HG02610 (cell line): ENCODE measurements at regions not wholly inside any gene's neighbourhood (a gene's known extent, or its start where the extent isn't known, plus 50 kb on each side); places are given as distances from the start of the nearest gene placed in this dataset.
"Not testable (repeated sequence)": the region's sequence is repeated elsewhere in the genome, so short reads cannot be mapped to it uniquely, and the experiment has no call there.

ENCODE experiments used
- ATAC-seq: cut with Tn5 transposase; IDR thresholded peaks from one replicate; pipeline ENCODE4 v1.9.1; 2021; ENCODE audit warnings: mild to moderate bottlenecking, moderate library complexity; ENCODE audit not compliant: unreplicated experiment

DNA sequence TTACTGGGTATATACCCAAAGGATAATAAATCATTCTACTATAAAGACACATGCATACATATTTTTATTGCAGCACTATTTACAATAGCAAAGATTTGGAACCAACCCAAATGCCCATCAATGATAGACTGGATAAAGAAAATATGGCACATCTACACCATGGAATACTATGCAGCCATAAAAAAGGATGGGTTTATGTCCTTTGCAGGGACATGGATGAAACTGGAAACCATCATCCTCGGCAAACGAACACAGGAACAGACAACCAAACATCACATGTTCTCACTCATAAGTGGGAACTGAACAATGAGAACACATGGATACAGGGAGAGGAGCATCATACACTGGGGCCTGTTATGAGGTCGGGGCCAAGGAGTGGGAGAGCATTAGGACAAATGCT is 665.0 kb upstream of the KCNMB2 start:
- not testable (repeated sequence) for ATAC-seq

DNA sequence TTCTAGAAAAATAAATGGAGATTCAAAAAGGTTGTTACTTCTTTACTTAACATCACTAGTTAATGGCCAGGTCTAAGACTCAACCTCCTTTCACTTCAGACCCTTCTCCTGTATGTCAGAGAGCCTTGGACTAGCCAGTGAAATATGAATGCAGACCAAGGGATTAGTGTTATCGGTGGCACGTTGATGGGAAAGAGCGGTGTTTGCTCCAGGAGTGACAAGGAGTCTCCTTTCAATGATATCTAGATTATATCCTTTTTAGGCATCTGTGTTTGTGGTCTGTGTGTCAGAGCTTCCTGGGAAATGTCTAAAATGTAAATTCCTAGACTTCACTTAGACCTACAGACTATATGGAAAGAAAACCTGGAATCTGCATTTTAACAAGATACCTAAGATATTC is 658.0 kb upstream of the KCNMB2 start:
- no peak for ATAC-seq

DNA sequence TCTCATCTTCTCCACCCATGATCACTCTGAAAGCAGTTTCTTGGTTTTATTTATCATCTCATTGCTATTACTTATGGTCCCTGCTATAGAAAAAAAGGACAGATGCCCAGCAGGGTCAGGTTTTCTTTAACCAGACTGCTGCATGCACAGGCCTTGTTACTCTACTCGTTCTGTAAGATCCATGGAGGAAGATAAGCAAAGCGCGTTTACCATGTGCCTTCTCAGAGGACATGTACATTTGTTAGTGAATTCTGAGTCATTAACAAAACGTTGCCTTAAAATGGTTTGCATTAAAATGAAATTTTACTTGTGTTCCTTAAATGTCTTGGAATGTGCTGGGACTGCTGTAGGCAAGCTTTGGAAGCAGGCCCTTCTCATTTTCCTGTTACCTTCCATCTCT is 657.3 kb upstream of the KCNMB2 start:
- ATAC-seq = no peak

DNA sequence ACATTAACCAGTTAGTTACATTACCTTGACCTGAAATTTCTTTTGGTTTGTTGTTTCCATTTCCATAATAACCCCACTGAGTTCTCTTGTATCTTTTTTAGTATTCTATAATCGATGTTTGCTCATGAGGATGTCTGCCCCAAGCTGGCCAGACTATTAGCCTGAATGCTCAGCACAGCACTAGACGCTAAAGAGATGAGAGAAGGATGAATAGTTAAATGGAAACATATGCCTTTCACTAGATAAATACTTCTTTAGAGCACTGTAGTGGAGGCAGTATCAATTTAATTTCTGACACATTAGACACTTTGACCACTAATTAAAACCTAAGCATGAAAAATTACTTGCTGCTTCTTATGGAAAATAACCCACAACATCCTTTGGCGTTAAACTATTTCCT is 654.9 kb upstream of the KCNMB2 start:
- no peak for ATAC-seq

DNA sequence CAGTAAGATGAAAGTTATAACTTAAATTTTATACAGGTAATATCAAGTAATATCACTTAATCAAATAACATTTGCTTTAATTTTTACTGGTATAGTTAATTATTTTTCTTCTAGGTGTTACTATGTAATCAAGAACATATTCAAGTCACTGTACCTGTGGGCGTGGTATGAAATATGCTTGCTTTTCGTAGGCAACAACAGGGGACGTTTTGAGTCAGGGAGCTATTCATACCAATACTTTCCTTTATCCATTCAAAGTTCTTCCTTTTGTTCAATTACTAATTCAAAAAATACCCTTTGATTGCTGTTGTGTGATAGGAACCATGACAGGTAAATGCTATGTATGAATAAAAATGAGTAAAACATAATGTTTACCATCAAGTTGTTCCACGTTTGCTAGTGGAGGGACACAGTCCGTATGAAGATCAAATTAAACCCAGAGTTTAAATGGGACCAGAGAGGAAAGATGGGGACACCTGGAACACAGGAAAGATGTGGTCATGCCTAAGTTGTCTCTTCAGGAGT is 654.0 kb upstream of the KCNMB2 start:
- ATAC-seq = no peak

DNA sequence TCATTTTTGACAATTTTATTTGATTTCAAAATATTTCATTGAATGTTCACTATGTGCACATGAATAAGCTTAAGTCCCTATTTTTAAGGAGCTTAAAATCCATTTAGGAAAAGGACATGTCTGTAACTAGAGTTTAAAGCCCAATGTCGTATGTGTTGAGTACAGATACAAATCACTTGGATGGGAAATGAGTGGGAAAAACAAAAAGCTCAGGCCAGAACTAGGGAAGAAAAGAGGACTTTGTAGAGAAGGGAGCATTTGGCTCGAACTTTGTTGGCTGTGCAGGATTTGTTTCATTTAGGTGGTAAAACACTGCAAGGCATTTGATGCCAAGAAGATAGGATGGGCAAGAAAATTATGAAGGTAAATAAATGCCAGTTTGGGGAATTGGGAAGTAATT is 653.1 kb upstream of the KCNMB2 start:
- ATAC-seq = no peak

DNA sequence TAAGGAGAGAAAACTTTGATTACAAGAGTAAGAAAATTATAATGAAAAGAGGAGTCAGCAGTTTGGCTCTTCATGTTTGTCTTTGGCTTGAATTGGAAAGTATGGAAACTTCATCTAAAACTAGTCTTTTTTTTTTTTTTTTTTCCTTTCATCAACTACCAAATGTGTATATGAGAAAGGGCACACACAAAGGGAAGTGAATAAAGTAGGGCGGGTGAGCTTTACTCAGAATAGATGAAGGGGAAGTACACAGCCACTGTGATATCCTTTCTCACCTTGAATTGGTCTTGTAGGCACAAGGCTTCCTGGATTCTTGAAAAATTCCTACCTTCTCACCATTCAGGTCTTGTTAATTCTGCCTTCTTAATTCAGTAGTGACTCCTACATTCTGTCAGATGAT is 652.3 kb upstream of the KCNMB2 start:
- ATAC-seq = peak; percentile 45

DNA sequence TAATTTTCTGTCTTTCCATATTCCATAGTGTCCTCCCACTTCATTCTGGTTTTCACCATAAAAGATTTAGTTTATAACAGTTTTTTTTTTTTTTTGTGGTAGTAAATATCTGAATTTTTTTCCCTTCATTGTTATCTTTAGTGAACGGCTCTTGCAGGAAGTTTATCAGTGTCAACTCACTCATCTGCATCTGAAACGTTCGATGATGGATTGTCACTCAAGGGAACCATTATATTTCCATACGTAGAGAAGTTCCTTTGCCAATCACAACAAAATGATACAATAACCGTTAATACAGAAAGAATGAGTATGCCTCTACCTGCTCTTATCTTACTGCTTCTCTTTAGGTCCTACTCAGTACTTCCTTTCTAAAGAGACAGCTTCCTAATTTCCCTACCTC is 651.2 kb upstream of the KCNMB2 start:
- ATAC-seq = no peak

DNA sequence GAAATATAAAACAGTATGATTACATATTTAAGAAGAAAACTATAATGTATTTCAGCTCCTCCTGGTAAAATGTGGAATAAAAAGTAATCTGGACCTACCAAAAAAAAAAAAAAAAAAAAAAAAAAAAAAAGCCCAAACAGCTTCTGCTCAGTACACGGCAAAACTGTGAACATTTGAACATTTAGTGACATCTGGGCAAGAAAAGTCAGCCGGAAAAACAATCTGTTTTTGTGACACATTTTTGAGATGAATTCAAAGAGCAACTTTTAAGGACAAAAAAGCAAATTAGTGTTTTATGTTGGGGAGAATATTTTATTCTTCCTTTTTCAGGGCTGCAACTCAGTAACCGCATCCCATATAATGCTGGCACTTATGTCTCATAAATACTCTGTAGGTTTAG is 649.7 kb upstream of the KCNMB2 start:
- ATAC-seq = no peak

DNA sequence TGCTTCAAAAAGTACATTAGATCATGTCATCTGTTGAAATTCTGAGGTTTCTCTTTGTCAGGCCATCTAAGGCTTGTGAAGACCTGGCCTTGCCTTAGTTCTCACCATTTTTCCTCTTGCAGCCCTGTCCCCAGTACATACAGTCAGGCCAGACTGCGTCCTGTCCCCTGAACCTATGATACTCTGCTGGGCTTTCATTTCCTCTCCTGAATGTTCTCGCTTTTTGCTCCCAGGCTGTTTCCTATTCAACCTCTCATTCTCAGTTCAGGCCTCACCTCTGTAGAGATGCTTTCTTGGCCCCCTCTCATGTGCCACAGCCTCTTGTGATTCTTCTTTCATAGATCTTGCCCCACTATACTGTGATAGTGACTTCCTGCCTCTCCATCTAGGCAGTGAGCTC is 648.8 kb upstream of the KCNMB2 start:
- no peak for ATAC-seq

DNA sequence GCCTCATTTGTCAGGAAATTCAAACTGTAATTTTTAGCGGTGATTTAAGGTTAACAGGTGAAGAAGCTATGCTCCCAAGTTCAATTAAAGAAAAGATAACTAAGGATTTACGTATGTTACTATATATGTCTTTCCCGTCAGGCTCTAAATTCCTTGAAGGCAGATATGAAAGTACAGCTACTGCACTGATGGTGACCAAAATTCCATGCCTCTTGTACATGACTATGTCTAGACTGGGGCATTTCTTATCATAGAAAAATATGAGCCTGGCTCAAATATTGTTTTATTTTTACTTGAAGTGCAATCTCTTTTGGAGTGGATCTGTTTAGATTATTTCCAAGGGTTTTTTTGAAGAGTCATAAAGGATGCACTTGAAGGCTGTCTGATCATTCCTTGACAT is 647.1 kb upstream of the KCNMB2 start:
- ATAC-seq = no peak

DNA sequence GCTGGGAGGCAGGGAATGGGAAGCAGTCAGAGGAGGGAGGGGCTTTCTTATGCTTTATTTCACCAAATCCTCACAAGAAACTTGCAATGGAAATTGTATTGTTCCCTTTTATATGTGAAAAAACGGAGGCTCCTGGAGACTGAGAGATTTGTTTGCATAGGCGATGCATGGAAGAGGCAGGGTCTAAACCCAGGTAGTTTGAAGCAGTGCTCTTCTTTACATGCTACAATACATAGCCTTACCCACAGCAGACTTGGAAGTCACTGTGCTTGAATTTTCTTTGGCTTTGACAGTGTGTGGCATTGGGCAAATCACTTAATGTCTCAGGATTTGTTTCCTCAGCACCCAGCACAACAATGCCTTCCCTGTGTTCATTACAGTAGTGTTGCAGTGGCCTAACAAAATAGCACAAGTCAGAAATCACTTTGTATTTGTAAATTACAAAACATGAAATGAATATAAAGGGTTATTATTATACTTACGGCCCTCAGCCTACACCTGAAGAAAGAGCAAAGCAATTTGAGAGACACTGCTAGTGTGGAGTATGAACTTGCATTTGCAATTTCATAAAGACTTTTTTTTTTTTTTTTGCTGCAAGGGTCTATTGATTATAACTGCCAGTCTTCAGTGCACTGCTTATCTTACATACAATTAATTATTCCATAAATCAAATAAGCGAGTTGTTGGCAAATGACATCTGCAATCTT is 646.4 kb upstream of the KCNMB2 start:
- no peak for ATAC-seq

DNA sequence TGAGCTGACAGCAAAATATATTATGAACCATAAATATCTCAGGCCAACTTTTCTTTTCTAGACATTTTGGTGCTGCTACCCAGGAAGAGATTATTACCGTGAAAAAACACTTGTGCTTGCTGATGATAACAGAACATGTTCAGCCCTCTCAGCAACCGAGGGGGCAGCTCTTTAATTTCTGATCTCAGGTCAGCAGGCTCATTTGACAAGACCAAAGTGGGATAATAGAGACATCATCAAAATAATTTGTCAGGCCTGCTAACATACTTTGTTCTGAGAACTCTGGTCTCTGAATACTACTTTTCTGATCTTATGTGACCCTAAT is 645.9 kb upstream of the KCNMB2 start:
- ATAC-seq = no peak

DNA sequence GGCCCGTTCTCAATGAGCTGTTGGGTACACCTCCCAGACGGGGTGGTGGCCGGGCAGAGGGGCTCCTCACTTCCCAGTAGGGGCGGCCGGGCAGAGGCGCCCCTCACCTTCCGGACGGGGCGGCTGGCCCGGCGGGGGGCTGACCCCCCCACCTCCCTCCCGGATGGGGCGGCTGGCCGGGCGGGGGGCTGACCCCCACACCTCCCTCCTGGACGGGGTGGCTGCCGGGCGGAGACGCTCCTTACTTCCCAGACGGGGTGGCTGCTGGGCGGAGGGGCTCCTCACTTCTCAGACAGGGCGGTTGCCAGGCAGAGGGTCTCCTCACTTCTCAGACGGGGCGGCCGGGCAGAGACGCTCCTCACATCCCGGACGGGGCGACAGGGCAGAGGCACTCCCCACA is 644.7 kb upstream of the KCNMB2 start:
- not testable (repeated sequence) for ATAC-seq

DNA sequence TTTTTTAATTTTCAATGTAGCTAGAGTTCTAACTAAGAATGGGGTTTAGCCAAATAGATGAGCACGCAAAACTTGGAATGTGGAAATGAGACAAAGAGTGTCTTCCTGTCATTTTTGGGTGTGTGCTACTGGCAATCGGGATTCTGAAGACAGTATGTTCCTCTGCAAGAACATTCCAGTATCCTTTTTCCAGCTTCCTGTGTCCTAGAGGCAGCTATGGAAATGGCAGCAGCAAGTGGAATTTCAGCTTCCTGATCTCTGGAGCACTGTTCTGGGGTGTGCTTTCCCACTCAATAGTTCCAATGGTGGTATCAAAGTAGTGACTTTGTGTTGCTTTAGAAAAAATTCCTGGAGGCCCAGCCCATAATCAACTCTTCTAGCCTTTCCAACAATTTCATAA is 642.9 kb upstream of the KCNMB2 start:
- ATAC-seq = no peak

DNA sequence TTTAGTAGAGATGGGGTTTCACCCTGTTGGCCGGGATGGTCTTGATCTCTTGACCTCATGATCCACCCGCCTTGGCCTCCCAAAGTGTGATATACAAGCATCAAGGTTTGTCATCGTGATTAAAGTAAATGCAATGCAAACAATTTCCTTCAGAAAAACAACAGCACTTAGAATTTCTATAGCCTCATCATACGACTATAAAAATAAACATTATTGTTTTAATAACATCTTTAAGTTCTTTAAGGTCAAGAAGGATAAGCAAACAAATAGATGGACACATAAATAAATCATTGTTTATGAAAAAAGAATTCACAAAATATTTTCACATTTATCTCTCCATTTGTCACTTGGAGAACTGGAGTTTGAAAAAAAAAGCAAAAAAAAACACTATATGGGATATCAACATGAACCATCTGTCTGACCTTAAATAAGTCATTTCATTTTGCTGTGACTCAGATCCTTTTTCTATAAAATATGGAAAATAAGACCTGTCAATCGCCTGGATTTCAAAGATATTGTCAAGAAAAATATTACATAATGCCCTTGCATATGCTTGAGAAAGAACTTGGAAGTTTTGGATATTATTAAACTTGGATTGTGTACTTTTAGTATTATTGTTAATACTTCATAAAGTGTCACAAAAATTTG is 642.0 kb upstream of the KCNMB2 start:
- ATAC-seq = no peak

DNA sequence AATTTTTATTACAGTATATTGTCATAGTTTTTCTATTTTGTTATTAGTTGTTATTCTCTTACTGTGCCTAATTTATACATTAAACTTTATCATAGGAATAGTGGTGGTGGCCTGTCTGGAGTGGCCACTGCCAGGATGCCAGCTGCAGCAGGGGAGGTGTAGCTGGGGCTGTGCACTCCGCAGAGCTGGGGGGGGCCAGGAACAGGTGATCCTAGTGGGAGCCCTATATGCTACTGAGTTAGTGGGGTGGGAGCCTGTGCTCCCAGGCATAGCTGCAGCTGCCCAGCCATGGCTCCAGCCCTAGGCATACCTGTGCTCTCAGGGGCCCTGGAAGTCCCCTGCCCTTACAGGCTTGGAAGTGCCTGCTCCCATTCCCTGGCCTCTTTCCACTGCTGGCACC is 638.1 kb upstream of the KCNMB2 start:
- no peak for ATAC-seq

DNA sequence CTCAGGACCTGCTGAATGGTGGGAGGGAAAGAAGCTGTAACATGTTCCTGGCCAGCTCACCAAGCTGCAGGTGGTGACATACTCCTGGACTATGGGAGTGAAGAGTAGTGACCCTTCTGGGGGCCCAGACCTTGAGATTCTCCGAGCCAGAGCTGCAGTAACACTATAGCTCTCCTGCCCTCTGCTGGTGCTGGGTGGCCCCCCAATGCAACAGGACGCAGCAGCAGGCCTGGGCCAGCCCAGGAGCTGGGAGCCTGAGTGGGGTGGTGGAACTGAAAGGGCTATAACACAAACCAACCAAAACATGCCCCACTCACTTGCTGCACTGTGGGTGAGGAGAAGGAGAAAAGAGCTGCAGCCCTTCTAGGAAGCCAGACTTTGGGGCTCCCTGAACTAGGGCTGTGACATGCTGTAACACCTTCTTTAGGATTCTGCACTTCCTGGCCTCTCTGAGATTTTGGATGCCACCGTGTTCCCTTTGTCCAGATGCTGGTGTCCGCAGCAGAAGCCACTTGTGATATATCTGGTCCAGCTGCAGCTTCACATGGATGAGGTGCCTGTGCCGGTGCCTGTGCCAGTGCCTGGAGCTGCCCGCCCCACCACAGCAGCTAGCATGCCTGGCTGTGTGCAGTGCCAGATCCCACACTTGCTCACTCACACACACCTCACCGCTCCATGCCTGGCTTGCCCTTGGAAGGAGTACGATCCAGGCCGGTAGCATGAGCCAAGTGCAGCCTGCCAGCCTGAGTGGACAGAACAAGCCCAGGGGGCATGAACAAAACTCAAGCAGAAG is 636.8 kb upstream of the KCNMB2 start:
- ATAC-seq = no peak

DNA sequence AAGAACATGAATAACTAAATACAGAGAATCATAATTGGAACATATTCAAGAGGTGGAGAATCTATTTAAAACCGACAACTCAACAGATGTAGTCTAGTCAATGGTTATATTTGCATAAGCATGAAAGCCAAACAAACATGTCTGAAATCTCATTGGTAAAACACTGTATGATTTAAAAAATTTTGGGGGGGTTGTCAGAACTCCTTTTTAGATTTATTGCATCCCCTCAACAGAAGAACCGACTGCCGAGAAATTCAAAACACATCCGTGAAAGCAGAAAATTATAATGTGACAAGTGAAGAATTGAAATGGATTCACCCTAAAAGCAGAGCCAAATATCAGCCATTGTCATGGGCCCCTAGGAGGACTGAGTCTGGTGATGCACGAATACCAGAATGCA is 633.4 kb upstream of the KCNMB2 start:
- ATAC-seq = no peak

DNA sequence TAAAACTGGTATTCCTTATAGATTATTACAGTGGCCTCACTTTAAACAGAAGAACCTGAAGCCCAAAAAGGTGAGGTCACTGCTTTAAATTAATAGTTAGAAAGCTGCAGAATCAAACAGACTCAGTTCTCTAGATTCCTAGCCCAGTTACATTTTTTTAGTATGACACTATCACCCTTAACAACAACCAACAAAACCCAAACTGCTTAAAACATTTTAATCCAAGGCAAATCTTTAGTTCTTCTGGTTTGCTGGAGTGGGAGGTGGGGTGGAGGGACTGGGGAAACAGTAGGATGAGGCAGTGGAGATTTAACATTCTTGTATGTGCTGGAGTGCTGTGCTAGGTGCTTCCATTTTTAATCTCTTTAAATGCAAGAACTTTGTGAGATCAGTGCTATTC is 631.6 kb upstream of the KCNMB2 start:
- ATAC-seq = no peak

DNA sequence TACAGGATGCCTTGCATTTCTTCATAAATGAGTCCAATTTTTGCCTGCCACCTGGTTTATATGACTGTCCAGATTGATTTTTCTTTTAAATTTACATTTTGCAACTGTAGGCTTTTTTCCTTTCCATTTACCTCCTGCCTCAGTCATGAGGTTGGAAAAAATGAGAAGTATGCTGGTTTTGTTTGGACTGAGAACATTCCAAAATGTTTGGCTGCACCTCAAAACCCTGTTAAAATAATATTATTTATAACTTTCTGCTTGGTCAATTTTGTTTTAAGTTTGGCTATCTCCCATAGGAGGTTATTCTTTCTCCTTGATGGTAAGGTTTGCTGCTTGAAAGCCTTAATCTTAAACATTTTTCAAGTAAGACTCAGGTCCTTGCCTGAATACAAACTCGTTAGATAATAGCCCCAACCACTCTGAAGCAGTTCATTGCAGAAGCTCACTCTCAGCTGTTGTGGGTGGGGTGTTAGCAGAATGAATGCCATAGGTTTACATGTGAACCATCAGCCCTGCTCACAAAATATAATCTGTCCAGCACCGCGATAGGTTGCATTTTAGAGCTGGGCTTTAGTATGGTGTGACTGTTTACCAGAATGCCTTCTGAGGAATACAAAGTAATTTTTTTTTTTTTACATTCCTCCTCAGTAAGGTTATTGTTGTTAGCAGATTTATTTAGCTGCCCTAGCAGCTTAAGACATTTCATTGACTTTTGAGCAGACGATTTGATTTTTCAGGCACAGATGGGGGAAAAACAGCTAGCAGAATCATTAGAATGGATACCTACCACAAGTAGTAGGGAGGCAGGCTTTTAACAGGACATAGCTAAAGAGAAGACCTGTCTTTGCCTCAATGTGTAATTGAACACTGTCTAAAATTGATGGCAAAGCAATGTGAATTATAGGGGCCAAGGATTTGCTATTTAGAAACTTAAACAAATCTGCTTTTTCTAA is 630.8 kb upstream of the KCNMB2 start:
- ATAC-seq = no peak
